Testis (tissue), 2 donors: ENCODE measurements at regions not wholly inside any gene's neighbourhood (a gene's known extent, or its start where the extent isn't known, plus 50 kb on each side); places are given as distances from the start of the nearest gene placed in this dataset.

Experiments used
- POLR2A ChIP-seq: fragments of 450-650 bp; IDR thresholded peaks from one replicate; pipeline ENCODE4 v1.6.1; 2017; ENCODE audit warnings: antibody characterized with exemption, mild to moderate bottlenecking, moderate library complexity
- TF ChIP-seq, protein P1 (sequence below), 3 experiments: fragments of 450-650 bp in 2 of 3; fragments of 200-600 bp in 1 of 3; sonication (generic) in 1 of 3; IDR thresholded peaks; one replicate each; pipeline ENCODE4 v1.5.1; 2016 to 2019; ENCODE audit warnings: antibody characterized with exemption in 3 of 3, mild to moderate bottlenecking in 2 of 3, moderate library complexity in 1 of 3

DNA sequence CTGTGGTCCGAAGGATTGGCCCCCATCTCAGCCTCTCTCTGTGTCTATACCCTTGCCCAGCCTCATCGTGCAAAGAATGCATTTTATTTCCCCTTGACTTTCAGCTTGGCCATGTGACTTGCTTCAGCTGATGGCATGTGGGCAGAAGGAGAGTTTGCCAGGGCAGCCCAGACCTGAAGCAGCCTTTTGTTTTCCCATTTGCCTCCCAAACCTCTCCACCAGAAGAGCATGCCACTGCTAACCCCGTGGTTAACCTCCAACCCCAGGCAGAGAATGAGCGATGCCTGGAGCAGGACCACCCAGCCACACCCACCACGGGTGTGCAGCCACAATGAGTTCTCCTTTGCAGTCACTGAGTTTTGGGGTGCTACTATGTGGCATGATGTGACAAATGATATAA is 136.4 kb downstream of the SETD4 start:
- TF ChIP-seq, protein P1, sequence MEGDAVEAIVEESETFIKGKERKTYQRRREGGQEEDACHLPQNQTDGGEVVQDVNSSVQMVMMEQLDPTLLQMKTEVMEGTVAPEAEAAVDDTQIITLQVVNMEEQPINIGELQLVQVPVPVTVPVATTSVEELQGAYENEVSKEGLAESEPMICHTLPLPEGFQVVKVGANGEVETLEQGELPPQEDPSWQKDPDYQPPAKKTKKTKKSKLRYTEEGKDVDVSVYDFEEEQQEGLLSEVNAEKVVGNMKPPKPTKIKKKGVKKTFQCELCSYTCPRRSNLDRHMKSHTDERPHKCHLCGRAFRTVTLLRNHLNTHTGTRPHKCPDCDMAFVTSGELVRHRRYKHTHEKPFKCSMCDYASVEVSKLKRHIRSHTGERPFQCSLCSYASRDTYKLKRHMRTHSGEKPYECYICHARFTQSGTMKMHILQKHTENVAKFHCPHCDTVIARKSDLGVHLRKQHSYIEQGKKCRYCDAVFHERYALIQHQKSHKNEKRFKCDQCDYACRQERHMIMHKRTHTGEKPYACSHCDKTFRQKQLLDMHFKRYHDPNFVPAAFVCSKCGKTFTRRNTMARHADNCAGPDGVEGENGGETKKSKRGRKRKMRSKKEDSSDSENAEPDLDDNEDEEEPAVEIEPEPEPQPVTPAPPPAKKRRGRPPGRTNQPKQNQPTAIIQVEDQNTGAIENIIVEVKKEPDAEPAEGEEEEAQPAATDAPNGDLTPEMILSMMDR (IDR thresholded peaks at IDR 0.05): no peak
- TF ChIP-seq POLR2A: no peak
